Aorta (tissue), 5 donors: ENCODE measurements at regions not wholly inside any gene's neighbourhood (a gene's known extent, or its start where the extent isn't known, plus 50 kb on each side); places are given as distances from the start of the nearest gene placed in this dataset.

Experiments used
- ATAC-seq: fragments of 200-7000 bp; cut with Tn5 transposase; one replicate; pipeline ENCODE4 v1.9.1; 2022; ENCODE audit warnings: moderate library complexity; ENCODE audit not compliant: low FRiP score
- DNase-seq, 2 donors: peaks; one replicate each; pipeline ENCODE4 v3.0.0-alpha.2; 2020
- H3K27ac ChIP-seq, 2 donors: one replicate each; pipeline ENCODE4 v1.5.1; 2013; ENCODE audit warnings: low read length in 2 of 2, mild to moderate bottlenecking in 2 of 2, moderate library complexity in 2 of 2, control low read depth in 1 of 2, inconsistent platforms in 1 of 2, low read depth in 1 of 2
- H3K27me3 ChIP-seq, 2 donors: one replicate each; pipeline ENCODE4 v1.6.1; 2013; ENCODE audit warnings: control low read depth in 1 of 2, low read length in 1 of 2, mild to moderate bottlenecking in 1 of 2, moderate library complexity in 1 of 2; ENCODE audit not compliant: insufficient read depth in 2 of 2, control insufficient read depth in 1 of 2
- H3K36me3 ChIP-seq, 2 donors: one replicate each; pipeline ENCODE4 v1.6.1; 2013; ENCODE audit warnings: control low read depth in 1 of 2, low read length in 1 of 2, mild to moderate bottlenecking in 1 of 2; ENCODE audit not compliant: insufficient read depth in 2 of 2, control insufficient read depth in 1 of 2
- H3K4me1 ChIP-seq, 2 donors: one replicate each; pipeline ENCODE4 v1.6.1; 2013; ENCODE audit warnings: low read length in 2 of 2, control low read depth in 1 of 2, mild to moderate bottlenecking in 1 of 2, moderate library complexity in 1 of 2; ENCODE audit not compliant: insufficient read depth in 2 of 2, control insufficient read depth in 1 of 2
- H3K4me3 ChIP-seq, 2 donors: one replicate each; pipeline ENCODE4 v1.5.1; 2013; ENCODE audit warnings: low read length in 2 of 2, control low read depth in 1 of 2, mild to moderate bottlenecking in 1 of 2
- H3K9me3 ChIP-seq: one replicate; pipeline ENCODE4 v1.6.1; 2013; ENCODE audit warnings: mild to moderate bottlenecking, low read length; ENCODE audit not compliant: control insufficient read depth
- WGBS, 2 donors: extraction: QIAGEN DNeasy Blood & Tissue Kit; methylation state at CpG; one replicate each; pipeline ENCODE4 v1.1.7; 2013; 5-methylcytosine and 5-hydroxymethylcytosine counted together
- intact Hi-C, 2 donors: fragments of 100-400 bp; cut with DNase I; formaldehyde crosslinking; loops; one replicate each; pipeline versions ENCODE4 v1.14.2 to v1.15.0; 2022
- donor health status: healthy with polysubstance abuse.
- donor health status: Bipolar disorder and iron deficiency.
- donor health status: DM: no; HTN: no; CAD: no.
- donor health status: DM: no; HTN: no; CAD: no.
- donor health status: DM: yes; HTN: yes; CAD: no.

- DNase-seq (no peak), ATAC-seq (no peak)
- intact Hi-C loops, result no loop called here
- H3K36me3 ChIP-seq, result no peaks in the 10 kb centered on the region
- 61 to 70% methylated on average over 3 of the region's 3 CpGs for WGBS, 2 donors
- H3K27me3 ChIP-seq, result no peaks in the 10 kb centered on the region
- H3K9me3 ChIP-seq, result peaks cover 3% of the 10 kb centered on the region
- no peak overlapping the region for H3K4me3 ChIP-seq
- H3K27ac ChIP-seq, result no peak overlapping the region
- H3K4me1 ChIP-seq, result no peaks in the 10 kb centered on the region
These were observed 908.5 kb upstream of the CNTNAP5 start for GRCh38 chr2:123116595-123116994.

DNA sequence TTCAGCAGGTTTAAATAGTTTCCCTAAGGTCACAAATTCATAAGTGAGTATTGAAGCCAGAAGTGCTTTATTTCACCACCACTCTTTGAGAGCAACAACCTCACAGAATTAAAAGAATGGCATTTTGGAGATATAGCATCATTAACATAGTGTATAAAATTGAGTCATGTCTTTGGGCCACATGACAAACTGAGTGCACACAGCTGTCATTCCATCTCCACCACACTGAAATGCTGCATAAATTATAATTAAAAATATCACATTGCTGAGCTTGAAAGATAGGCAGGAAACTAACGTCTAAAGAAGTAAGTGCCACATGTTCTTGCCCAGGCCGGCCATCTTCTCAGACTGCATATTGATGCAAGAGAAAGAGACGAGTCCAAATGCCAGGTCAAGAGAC is 897.9 kb upstream of the CNTNAP5 start:
- Histone ChIP-seq H3K9me3 (peaks cover 3% of the 10 kb centered on the region), H3K4me3 (no peak overlapping the region), H3K27me3 (no peaks in the 10 kb centered on the region), H3K36me3 (no peaks in the 10 kb centered on the region), H3K4me1 (no peaks in the 10 kb centered on the region), H3K27ac (no peak overlapping the region)
- DNase-seq, result no peak
- WGBS, 2 donors, result 59 to 65% methylated on average over 3 of the region's 3 CpGs
- no peak for ATAC-seq
- intact Hi-C loops, result no loop called here

DNA sequence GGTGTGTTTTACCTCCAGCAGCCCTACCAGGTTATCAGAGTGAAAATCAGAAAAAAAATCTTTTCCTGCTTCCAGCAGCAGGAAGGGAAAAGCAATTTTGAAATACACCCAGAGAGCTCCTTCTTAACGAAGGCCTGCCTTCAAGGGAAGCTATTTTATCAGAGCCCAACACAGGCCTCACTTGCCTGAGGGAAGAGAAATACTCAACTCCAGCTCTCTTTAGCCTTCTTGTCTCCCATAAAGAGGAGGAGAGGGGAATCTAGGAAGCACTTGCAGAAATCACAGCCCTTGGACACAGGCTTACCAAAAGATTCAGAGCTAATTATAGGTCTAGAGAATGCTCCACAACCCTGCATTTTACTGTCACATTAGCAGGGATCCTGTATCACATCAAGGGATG is 896.1 kb upstream of the CNTNAP5 start:
- no peak overlapping the region for H3K4me3 ChIP-seq
- intact Hi-C loops, result no loop called here
- 51 to 80% methylated on average over 1 of the region's 1 CpG for WGBS, 2 donors
- no peak overlapping the region for H3K27ac ChIP-seq
- peaks cover 3% of the 10 kb centered on the region for H3K9me3 ChIP-seq
- no peaks in the 10 kb centered on the region for H3K36me3 ChIP-seq
- no peaks in the 10 kb centered on the region for H3K4me1 ChIP-seq
- ATAC-seq (no peak), DNase-seq (no peak)
- no peaks in the 10 kb centered on the region for H3K27me3 ChIP-seq

DNA sequence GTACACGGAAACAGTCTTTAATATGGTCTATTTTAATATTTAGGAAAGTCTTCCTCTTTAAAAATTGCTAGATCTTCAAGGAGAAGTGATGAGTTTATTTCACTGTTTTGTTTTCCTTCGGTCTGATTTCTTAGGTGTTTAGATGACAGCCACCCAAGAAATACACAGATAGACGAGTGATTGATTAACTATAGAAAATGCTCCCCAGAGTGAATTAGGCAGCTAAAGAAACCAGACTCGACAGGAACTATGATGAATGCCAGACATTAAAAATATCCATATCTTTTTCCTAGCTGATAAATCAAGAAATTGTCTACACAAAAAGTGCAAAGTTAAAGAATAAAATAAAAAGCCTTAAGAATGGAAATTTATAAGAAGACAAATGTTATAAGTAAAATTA is 888.7 kb upstream of the CNTNAP5 start:
- H3K27ac ChIP-seq, result no peak overlapping the region
- H3K9me3 ChIP-seq, result peaks cover 3% of the 10 kb centered on the region
- DNase-seq, result no peak
- 8 to 15% methylated on average over 4 of the region's 4 CpGs for WGBS, 2 donors
- no peak for ATAC-seq
- no peaks in the 10 kb centered on the region for H3K36me3 ChIP-seq
- no peak overlapping the region for H3K4me3 ChIP-seq
- intact Hi-C loops, result no loop called here
- no peaks in the 10 kb centered on the region for H3K27me3 ChIP-seq
- H3K4me1 ChIP-seq, result no peaks in the 10 kb centered on the region

- WGBS, 2 donors, result 78 to 89% methylated on average over 1 of the region's 1 CpG
- H3K4me1 ChIP-seq, result no peaks in the 10 kb centered on the region
These were observed 881.0 kb upstream of the CNTNAP5 start for GRCh38 chr2:123144082-123144481.

DNA sequence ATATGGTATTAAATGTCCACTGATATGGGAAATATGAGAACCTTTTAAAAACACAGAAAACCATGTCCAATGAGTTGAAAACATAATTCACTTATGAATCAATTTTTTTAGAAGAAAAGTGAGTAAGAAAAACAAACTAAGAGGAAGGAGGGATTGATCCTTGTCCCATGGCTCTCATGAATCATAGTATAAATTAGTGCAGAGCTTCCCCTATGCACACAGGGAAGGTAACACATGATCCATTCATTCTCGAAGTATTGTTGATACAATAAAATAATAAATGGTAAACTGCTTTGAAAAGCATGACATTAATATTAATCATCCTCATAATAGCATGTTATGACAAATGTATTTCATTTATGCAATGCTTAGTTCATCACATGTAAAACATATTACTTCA is 872.0 kb upstream of the CNTNAP5 start:
- no peak for DNase-seq
- 20 to 29% methylated on average over 1 of the region's 1 CpG for WGBS, 2 donors
- no peaks in the 10 kb centered on the region for H3K36me3 ChIP-seq
- no peaks in the 10 kb centered on the region for H3K9me3 ChIP-seq
- no peak overlapping the region for H3K27ac ChIP-seq
- H3K4me3 ChIP-seq, result no peak overlapping the region
- H3K4me1 ChIP-seq, result no peaks in the 10 kb centered on the region
- intact Hi-C loops, result no loop called here
- H3K27me3 ChIP-seq, result no peaks in the 10 kb centered on the region
- ATAC-seq, result no peak

More at GRCh38 chr2:123144082-123144481, 881.0 kb upstream of the CNTNAP5 start:
- intact Hi-C loops, result no loop called here
- H3K27ac ChIP-seq, result no peak overlapping the region
- H3K4me3 ChIP-seq, result no peak overlapping the region
- no peaks in the 10 kb centered on the region for H3K36me3 ChIP-seq
- no peak for ATAC-seq
- H3K27me3 ChIP-seq, result no peaks in the 10 kb centered on the region
- DNase-seq, result no peak
- H3K9me3 ChIP-seq, result no peaks in the 10 kb centered on the region

GRCh38 chr2:123154195-123154594 is 870.9 kb upstream of the CNTNAP5 start:
- no peaks in the 10 kb centered on the region for H3K4me1 ChIP-seq
- no peak for ATAC-seq
- no peaks in the 10 kb centered on the region for H3K27me3 ChIP-seq
- no peaks in the 10 kb centered on the region for H3K9me3 ChIP-seq
- DNase-seq, result no peak
- H3K27ac ChIP-seq, result no peak overlapping the region
- intact Hi-C loops, result no loop called here
- H3K36me3 ChIP-seq, result no peaks in the 10 kb centered on the region
- H3K4me3 ChIP-seq, result no peak overlapping the region

DNA sequence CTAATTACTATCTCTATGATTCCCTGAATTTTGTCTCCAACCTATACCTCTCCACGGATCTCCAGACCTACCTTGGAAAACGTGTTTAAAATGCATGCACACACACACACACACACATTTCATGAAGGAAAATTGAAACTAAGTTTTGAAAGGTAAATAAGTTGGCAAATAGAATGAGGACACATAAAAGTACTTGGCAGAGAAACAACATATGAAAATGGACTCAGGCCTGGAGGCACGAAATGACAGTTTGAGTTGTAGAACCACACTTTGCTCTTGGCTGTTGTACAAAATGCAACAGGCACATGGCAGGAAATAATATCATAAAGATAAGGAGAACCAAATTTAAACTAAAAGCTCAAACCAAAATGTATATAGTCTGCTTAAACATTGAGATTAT is 868.1 kb upstream of the CNTNAP5 start:
- Histone ChIP-seq H3K4me3 (no peak overlapping the region), H3K36me3 (no peaks in the 10 kb centered on the region), H3K27ac (no peak overlapping the region), H3K27me3 (no peaks in the 10 kb centered on the region), H3K4me1 (no peaks in the 10 kb centered on the region), H3K9me3 (no peaks in the 10 kb centered on the region)
- ATAC-seq, result no peak
- 29 to 36% methylated on average over 3 of the region's 3 CpGs for WGBS, 2 donors
- intact Hi-C loops, result no loop called here
- DNase-seq, result no peak

GRCh38 chr2:123162400-123163016 is 862.6 kb upstream of the CNTNAP5 start:
- H3K36me3 ChIP-seq, result no peaks in the 10 kb centered on the region
- no peaks in the 10 kb centered on the region for H3K4me1 ChIP-seq
- no peaks in the 10 kb centered on the region for H3K9me3 ChIP-seq
- intact Hi-C loops, result no loop called here
- no peaks in the 10 kb centered on the region for H3K27me3 ChIP-seq
- 63 to 65% methylated on average over 1 of the region's 1 CpG for WGBS, 2 donors
- no peak for ATAC-seq
- DNase-seq, result no peak
- no peak overlapping the region for H3K27ac ChIP-seq
- H3K4me3 ChIP-seq, result no peak overlapping the region
